GM18868 (cell line): ENCODE measurements at regions not wholly inside any gene's neighbourhood (a gene's known extent, or its start where the extent isn't known, plus 50 kb on each side); places are given as distances from the start of the nearest gene placed in this dataset.
A peak's percentile ranks its signal among the peaks of the same experiment; 100 is the strongest.

Experiments
- ATAC-seq: cut with Tn5 transposase; IDR thresholded peaks from one replicate; pipeline ENCODE4 v1.9.1; 2021; ENCODE audit warnings: mild to moderate bottlenecking, moderate library complexity; ENCODE audit not compliant: unreplicated experiment

DNA sequence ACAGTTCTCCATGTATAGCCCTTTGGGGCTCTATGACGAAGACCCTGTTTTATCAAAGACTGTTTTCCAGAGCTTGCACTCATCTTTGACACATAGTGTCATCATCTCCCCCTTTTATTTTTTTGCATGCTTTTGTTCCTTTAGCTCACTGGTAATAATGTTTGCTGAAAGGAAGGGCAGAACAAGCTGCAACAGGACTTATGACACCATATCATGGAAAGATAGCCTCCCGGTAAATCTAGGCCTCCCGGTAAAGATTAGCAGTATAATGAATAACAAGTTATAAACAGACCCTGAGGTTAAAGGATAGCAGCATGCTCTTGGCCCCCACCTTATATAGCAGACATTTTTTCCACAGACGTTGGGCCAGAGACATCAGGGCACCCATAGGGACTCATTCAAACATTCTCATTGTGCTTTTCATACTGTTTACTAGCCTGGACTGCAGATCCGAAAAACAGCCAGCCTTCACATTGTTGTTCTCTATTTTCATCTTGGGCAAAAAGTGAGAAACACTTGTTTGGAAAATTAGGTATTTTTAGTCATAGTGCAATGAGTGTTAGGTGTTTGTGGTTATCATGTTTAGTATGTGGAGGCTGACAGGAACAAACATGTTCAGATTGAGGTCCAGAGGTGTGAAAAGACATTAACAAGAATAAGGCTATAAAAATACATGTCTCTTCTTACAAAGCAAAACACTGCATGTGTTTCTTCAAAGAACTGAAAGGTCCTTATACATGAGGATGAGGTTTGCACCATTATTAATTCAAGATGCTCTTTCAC is 136.9 kb upstream of the SPRY2 start:
- ATAC-seq, result no peak

- ATAC-seq, result no peak
These were observed 136.0 kb upstream of the SPRY2 start for GRCh38 chr13:80476953-80477352.

DNA sequence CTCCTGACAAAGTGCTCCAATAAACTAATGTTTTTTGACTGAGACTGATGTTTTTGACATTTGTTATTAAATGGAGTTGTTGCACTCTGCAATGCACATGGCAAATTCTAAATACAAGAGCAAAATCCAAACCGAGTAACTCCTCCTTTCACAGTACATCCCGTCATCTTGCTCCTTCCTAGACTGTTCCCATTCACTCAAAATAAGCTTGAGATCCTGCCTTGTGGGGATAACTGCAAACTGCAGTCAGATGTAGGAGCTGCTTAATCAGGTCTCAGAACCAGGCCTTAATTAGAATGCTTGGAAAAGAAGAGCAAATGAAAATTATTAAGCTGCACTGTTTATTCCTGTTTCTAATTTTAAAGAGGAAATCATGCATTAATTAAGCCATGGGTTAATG is 134.8 kb upstream of the SPRY2 start:
- ATAC-seq, result no peak

DNA sequence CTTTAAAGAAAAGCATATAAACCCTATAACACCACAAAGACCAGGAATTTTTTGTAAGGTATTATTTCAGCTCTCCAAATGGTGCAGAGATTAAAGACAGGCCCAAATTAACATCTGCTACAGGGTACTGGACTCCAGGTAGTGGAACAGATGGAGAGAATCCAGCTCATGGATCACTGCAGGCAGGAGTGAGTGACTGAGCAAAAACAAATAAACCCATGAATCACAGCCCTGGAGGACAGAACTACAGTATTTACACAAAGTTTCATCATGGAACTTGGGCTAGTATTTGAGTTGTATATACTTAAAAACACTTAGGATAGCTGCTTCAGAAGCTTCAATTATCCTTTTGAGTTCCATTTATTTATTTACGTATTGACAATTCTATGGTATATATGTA is 132.8 kb upstream of the SPRY2 start:
- no peak for ATAC-seq

DNA sequence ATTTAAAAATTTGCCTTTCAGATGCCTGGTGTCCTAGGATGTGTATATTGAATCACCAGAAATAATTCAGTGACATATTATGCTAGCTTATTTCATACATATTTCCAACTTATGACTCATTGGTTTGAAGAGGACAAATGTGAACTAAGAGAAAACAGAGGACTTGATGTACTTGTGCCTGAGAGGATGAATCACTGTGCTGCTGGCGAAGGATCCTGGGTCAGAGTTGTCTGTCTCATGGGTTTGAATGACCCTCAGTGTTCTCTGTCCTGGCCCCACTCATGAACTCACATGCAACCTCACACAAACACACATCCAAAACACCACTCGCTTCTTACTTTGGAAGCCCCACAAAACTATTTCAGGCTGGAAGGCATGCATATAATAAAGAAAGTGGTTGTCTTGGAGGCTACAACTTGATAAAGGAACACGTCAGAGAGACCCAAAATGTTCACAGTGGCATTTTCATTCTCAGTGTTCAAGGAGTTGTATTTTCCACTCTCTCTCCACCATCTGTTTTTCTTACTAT is 129.0 kb upstream of the SPRY2 start:
- no peak for ATAC-seq

GRCh38 chr13:80469105-80469852 is 128.4 kb upstream of the SPRY2 start:
- no peak for ATAC-seq

GRCh38 chr13:80465321-80465720 is 124.4 kb upstream of the SPRY2 start:
- ATAC-seq, result no peak

GRCh38 chr13:80463673-80464352 is 122.9 kb upstream of the SPRY2 start:
- no peak for ATAC-seq

GRCh38 chr13:80462567-80462966 is 121.6 kb upstream of the SPRY2 start:
- ATAC-seq, result no peak

DNA sequence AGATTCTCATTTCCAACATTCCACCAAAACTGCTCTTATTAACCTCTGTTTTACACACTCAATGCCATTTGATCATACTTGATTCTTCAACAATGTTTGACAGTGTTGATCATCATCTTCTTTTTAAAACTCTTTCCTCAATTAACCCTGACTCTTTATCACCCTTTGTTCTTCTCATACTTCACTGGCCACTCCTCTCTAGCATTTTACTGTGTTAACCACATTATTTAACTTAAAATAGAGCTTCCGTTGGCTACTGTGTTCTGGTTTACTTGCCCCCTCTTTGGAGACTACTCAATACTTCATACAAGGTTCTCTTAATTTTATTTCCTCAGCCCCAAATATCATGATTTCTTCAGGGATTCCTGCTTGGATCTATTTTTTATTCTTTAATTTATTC is 121.1 kb upstream of the SPRY2 start:
- peak; percentile 45 for ATAC-seq

DNA sequence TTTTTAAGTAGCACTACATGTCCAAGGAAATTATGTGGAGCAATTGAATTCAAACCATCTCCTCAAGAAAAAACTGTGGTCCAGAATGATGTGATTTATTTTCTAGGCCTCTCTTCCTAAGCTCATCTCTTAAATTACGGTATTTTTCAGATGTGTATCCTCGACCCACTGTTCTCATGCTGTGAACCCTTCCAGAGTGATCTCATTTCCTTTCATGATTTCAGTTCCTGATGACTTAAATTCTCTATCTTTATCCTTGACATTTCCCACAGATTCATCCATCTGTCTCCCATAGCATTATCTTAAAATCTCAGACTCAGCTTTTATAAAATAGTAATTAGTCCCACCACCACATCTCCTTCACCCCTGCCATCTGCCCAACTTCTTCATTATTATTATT is 117.6 kb upstream of the SPRY2 start:
- ATAC-seq, result no peak

- ATAC-seq, result peak; percentile 93
These were observed 113.3 kb upstream of the SPRY2 start for GRCh38 chr13:80454245-80454644.

- ATAC-seq, result no peak
These were observed 111.4 kb upstream of the SPRY2 start for GRCh38 chr13:80452279-80452678.

- no peak for ATAC-seq
These were observed 110.7 kb upstream of the SPRY2 start for GRCh38 chr13:80451641-80452040.

GRCh38 chr13:80450386-80450785 is 109.5 kb upstream of the SPRY2 start:
- ATAC-seq, result no peak

DNA sequence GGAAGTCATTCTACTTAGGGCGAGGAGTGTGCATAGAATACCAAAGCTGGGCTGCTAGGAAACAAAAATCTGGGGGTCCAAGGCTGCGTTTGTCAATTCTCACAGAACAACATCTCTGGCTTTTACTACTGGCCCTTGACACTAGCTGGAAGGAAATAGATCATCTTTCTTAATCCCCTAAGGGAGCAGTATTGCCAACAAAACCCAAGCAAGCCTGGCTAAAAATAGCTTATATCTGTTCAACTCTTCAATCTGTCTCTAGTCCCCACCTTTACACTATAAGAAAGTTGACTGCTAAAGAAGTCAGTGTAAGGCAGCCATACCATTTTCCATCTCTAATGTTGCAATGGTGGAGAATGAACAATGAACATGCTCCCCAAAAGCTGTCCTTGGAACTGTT is 107.8 kb upstream of the SPRY2 start:
- no peak for ATAC-seq

- peak; percentile 25 for ATAC-seq
These were observed 106.8 kb upstream of the SPRY2 start for GRCh38 chr13:80447747-80448146.

DNA sequence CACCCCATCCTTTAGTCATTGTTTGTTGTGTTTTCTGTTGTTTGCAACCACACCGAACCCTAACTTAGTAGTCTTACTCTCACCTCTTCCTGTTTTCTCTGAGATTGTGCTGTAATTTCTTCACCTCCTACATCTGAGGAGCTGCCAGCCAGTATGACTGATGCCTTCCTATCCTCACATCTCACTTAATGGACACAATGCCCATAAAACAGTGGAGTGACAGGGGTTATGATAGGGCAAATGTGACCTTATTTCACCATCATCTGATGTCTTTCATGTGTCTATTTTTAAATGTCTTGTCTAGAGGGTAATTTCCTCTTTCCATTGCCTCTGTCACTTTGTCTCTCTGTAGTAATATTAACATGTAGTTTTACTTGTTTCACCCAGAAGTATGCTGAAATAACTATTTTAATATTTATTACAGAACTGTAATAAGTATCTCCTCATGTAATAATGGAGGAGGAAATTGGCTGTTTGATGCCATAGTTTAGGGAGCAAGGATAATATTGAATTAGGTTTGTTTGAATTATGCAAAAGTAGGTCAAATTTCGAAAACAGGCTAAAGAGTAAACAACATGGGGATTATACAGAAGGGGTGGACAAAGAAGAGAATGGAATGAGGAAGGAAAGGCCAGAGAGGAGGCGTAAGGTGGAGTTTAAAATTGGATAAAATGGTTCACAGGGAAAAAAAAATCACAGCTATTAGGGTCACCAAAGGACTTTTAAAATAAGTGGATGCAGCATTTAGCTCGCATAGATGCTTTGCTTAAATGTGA is 103.5 kb upstream of the SPRY2 start:
- ATAC-seq, result no peak

DNA sequence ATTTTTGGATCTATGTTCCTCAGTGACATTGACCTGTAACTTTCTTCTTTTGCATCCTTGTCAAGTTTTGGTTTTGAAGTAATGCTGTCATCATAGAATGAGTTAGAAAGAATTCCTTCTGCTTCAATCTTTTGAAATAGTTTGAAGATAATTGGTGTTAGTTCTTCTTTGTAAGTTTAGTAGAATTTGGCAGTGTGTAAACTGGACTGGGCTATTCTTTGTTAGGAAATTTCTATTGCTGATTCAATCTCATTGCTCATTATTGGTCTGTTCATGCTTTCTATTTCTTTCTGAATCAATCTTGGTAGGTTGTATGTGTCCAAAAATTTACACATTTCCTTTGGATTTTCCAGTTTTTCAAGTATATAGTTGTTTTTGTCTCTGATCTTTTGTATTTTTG is 101.7 kb upstream of the SPRY2 start:
- ATAC-seq, result no peak

DNA sequence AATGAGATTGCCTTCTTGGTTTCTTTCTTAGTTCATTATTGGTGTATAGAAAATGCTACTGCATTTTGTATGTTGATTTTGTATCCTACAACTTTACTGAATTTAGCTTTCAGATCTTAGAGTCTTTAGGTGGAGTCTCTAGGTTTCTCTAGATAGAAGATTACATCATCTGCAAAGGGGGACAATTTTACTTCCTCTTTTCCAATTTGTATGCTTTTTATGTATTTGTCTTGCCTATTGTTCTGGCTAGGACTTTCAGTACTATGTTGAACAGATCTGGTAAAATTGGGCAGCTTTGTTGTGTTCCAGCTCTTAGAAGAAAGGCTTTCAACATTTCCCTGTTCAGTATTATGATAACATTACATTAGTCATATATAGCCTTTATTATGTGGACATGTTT is 101.0 kb upstream of the SPRY2 start:
- peak; percentile 89 for ATAC-seq

GRCh38 chr13:80438521-80438920 is 97.6 kb upstream of the SPRY2 start:
- no peak for ATAC-seq
